GM19324 (cell line): ENCODE measurements at regions not wholly inside any gene's neighbourhood (a gene's known extent, or its start where the extent isn't known, plus 50 kb on each side); places are given as distances from the start of the nearest gene placed in this dataset.

Experiments used
- ATAC-seq: cut with Tn5 transposase; IDR thresholded peaks from one replicate; pipeline ENCODE4 v1.9.1; 2021; ENCODE audit warnings: mild to moderate bottlenecking, moderate library complexity; ENCODE audit not compliant: unreplicated experiment, low FRiP score

DNA sequence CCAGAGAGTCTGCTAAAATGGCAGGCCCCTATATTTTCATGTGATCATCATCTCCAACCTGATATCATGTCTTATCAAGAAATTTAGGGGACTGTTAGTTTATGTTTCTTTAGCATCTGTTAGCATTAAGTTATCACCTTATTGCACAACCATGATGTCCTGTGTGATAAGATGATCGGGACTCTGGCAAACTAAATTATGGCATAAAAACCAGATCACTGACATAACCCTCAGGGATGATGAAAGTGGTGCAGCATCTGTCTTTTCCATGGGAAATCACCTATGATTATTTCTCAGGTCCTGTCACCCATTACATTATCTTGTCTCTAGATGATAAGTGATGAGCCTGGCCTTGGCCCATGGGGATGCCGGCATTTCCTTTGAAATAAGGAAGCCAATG lies 458.6 kb upstream of the DCC start:
- no peak for ATAC-seq

DNA sequence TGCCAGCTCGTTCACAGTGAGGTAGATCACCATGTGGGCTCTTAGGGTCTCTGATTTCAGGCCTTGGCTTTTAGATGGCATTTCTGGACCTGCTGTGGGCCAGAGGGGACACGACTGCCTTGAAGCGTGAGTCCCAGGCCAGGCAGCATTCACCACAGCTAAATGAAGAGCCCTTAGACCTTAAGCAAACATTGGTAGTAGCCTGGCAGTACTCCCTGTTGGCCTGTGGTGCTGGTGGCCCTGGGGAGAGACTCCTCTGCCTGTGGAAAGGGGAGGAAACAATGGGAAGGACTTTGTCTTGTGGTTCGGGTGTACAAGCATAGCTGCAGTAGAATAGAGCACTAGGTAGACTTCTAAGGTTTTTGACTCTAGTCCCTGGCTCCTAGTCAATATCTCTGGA lies 456.0 kb upstream of the DCC start:
- no peak for ATAC-seq

DNA sequence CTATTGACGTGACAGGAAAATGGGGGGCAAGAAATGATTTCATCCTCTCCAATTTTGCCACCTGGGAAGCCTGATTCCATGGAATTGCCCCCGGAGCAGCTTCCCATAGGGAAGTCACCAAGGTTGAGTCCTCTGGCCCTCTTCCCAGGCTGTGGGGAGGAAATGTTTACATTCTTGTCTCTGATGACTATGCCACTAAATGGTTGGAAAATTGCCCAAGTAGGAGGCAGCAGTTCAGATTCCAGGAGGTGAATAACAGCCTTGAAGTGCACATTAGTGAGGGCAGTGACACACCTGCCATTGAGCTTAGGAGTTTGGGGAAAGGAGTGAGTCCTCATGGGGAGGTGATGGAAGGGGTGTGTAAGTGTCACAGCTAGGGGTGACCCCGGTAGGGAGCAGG lies 449.2 kb upstream of the DCC start:
- no peak for ATAC-seq

DNA sequence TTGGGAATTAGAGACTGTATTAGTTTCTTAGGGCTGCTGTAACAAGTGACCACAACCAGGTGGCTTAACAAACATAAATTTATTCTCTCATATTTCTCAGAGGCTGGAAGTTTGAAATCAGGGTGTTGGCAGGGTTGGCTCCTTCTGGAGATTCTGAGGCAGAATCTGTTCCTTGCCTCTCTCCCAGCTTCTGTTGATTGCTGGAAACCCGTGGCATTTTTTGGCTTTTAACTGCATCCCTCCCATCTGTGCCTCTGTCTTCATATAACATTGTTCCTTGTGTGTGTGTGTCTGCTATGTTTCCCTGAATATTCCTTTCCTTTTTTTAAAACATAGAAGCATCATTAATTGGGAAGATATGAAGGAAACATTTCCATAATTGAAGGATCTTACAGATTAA lies 448.1 kb upstream of the DCC start:
- no peak for ATAC-seq

DNA sequence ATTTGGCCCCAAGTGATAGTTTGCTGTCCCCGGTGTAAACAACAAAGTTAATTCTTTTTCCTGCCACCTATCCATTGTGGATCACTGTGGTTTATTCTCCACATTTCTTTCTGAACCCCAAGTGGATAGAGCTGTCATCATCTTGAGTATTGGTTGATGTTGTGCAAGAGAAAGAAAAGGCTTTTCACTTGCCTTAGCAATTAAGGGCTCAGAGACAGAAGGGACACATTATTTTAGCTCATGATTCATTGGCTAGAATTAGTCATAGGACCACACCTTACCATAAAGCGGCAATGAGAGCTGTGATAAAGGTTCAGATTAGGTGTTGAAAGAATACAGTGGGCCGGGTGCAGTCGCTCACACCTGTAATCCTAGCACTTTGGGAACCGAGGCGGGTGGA lies 442.1 kb upstream of the DCC start:
- ATAC-seq = no peak

DNA sequence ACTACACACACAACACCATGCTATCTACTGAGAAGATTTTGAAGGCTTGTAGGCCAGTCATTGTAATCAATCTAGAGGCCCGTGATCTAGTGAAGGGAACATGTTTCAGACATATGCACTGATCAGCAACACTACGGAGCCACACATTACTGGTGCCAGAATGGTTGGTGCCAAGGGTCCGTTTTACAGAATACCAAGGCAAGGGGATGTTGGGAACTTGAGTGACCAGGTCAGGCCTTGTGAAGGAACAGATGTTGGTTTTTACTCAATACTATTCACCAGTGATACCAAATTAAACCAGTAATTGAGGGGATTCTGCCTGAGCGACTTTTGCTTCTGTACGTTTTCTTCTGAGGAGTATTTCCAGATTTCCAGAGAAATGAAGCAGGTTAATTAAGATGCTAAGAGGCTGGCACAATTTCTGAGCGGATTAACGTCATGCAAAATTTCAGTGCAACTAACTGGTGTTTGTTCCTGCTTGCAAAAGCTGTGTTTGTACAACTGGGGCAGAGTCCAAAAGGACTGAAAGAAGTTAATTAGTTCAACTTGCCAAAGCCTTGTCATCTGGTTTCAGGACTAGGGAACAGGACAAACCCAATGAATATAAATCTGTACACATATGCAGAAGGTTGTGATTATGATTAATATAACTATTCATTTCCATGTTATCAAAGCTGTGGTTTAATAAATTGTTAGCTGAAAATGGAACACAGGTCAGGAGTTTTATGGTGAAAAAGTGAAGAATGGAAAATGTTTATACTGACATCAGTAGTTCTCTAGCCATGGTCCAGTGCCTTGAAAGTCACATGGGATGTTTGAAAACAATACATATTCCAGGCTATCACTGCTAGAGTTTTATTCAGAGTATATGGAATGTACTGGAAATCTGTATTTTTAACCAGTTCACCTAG lies 432.1 kb upstream of the DCC start:
- no peak for ATAC-seq

DNA sequence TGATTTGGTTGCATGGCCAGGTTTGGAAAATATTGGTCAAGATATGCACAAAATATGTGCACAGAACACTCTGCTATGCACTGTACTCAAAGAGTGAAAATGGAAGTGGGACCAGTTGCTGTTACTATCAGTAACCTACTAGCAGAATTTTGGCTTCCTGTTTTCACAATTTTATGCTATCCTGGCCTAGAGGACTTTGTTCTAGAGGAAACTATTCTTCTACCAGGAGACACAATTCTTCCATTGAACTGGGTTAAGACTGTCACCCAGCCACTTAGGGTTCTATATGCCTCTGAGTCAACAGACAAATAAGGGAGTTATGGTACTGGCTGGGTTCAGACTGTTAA lies 431.4 kb upstream of the DCC start:
- ATAC-seq = no peak

DNA sequence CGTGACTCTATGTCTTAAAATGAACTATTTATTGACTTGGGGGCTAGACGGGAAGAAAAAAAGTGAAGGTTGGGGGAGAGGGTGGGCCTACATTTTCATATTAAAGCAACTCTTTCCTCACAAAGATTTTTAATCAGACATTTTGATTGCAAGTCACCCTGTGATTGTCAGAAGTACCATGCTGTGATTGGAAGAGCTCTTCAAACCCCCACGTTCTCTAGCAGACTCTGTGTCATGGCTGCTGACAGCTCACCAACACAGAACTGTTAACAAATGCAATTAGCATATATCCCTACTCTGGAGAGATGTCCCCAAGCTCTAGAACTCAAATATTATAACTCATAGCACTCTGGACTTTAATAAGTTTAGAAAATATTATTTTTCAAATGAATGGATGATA lies 428.4 kb upstream of the DCC start:
- ATAC-seq = no peak

DNA sequence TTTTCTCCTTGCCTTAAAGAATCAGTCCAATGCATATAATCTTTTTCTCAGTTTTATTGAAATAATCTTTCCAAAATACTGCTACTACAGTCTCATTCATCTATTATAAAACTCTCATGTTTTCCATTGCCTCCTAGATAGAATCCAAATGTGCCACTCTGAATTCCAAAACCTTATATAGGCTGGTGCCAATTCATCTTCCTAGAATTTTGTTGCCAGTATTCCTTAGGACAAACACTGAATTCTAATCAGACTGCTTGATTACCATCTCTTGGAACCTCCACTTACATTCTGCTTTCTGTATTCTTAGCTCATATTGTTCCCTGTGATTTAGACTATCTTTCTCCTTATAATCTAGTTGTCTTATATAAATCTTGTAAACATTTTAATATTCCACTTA lies 427.6 kb upstream of the DCC start:
- ATAC-seq = no peak

DNA sequence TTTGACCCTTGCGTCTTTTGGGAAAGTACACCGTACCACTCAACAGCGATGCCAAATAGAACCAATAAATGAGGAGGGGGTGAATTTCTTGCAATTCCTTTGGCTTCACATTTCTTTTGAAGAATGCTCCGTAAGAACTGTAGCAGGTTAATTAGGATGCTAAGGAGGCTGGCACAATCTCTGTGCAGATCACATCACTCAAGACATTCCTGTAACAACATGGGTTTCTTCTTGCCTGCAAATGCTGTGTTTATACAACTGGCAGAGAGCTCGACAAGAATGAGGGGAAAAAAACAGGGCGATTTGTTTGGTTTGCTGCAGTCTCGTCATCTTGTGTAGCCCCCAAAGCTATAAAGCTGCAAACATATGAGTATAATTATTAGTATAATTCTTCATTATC lies 424.8 kb upstream of the DCC start:
- ATAC-seq = no peak

DNA sequence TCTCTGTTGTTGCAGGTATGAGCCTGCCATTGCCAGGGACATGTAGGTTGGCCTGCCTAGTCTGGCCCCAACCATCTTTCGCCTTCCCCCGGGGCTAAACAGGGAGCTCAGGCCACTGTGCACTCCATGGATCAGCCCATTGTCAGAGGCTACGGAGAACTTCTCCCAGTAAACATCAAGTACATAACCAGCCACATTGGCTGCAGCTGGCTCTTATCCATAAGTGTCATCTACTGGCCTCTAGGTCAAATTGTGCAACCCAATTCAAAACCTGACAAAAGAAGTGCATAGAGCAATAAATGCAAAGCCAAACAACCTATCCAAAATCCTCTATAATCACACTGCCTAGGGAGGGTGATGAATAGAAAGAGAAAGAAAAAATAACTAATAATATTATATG lies 418.1 kb upstream of the DCC start:
- no peak for ATAC-seq

DNA sequence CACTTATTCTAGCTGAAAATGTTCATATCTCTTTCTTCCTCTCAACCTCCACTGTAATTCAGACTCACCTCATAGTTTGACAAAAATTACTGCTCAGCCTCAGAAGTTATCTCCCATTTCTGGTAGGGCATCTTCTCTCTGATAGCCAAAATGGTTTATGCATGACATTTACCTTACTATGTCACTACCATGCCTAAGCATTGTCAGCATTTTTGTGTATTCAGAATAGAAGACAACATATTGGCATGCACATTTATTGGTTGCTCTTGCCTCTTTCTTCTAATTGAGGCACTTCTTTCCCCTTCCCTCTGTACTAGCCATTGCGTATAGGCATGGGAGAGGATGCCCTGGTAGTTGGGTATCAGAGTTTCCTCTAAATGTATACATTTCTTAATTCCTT lies 406.1 kb upstream of the DCC start:
- ATAC-seq = no peak

DNA sequence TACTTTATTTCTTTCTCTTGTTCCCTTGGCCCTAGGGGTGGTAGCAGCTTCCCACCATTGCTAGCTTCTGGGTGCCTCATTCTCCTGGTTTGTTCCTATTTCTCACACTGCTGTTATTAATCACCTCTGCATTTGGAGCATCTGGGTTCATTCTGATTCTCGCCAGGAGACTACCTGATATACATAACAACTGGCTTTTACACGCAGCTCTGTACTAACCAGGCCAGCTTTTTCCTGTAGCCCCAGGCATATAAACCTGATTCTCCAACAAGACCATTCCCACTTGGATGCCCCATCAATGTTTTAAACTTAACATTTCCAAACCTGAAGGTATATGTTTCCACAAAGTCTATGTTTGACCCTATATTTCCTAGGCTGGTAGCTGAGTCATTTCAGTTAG lies 403.9 kb upstream of the DCC start:
- no peak for ATAC-seq

DNA sequence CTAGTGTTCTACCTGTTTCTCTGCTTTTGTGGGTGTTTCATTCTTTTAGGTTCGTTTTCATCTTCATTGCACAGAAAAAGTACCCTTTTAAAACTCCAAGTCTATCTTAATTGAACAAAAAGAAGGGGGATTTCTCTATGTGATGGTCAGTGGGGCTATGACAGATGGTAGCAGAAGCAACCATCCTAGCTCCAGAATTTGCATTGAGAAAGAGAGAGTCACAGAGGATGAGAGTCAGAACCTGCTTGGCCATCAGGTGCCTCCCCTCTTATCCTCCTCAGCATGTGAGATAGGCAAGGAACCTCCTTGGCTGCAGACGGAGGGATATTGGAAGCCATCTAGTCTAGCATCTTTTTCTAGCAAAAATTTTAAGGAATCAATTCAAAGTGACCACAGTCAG lies 398.0 kb upstream of the DCC start:
- ATAC-seq = no peak

DNA sequence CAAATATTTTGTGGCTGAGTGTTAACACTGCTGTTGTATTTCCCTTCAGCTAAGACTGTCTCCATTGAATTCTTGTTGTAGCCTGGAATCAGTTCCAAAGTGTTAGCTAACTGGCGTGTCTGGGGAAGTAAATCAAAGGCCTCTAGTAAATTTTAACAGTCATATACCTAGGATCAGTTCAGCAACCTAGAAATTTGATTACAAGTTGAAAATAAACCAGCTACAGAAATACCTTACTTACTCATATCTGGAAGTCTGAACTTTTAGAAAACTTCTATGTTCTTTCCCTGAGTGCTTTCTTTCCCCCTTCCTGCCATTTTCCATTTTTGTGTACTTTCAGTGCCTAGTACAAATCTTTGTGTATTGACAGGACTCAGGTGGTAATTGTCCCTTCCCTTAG lies 396.7 kb upstream of the DCC start:
- no peak for ATAC-seq

DNA sequence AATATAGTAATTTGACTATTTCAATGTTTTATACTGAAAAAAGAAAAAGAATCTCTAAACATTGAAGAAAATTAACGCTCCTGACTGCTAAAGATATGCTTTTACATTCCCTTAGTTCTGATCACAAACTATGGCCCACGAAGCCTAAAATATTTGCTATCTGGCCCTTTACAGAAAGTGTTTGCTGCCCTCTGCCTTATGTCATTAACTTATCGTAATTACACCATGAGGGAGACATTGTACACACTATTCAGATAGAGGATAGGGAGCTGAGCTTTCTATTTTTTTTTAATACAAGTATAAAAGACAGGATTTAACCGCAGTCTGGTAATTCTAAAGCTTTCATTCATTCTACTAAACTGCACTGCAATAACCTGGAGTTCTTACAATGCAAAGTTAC lies 393.1 kb upstream of the DCC start:
- no peak for ATAC-seq

DNA sequence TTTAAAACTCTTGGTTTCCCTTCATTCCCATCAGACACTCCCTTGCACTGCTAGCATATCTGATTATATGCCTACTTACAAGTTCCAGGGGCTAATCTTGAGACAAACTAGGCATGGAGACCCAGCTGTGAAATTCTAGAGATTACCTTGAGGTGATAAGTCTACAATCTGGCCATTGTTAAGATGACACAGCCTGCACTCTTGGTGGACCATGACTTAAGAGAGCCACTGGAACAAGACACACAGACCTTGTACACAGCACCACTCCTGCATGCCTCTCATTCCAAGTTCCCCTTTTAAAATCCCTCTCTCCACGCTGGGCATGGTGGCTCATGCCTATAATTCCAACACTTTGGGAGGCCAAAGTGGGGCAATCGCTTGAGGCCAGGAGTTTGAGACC lies 387.2 kb upstream of the DCC start:
- ATAC-seq = no peak

DNA sequence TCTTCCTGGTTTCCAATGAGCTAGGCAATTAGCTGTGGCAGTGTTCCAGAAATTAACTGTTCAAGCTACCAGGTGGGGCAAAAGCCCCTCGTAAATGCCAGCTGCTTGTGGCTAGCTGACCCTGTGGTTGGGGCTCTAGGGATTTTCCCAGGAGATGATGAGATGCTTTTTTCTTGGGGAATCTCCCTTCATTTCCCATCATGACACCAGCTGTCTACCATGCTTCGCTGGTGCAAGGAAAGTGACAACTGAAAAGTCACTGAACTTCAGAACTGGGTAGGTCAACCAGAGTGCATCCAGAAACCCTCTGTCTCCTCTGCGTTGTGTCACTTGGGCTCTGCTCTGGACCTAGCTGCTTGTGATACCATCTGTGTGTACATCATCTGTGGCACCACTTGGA lies 386.5 kb upstream of the DCC start:
- ATAC-seq = peak; percentile 68

DNA sequence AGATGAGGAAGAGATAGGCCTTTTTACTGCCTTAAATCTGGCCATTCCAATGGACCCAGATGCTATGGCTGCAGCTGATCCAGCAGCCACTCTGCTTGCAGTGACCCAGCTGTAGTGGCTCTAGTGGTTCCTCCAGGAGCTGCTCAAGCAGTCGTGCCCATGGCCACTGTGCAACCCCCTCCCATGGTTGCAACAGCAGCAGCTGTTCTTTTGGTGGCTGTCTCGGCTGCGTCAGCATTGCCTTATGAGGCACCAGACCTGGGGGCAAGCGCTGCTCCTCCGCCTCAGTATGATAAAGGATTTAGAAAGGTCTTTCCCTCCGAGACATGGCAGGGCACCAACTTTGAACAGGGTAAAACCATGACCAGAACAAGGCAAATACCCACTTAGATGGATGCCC lies 384.9 kb upstream of the DCC start:
- no peak for ATAC-seq

DNA sequence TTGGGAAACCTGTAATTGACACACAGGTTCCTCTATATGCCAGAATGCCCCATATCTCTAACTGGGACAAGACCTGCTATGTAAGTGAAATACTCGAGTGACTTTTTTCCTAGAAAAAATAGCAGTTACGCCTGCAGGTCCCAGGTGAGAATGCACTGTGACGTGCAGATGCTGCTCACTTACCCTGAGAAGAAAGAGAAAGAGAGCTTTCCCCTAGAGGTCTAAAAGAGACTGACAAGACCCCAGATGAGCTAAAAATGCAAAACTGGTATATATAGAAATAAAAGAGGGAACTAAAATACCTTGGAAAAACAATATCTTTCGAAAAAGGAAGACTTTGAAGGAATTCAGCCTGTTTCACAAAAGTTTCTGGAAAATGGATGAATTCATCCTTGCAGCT lies 383.0 kb upstream of the DCC start:
- ATAC-seq = no peak

DNA sequence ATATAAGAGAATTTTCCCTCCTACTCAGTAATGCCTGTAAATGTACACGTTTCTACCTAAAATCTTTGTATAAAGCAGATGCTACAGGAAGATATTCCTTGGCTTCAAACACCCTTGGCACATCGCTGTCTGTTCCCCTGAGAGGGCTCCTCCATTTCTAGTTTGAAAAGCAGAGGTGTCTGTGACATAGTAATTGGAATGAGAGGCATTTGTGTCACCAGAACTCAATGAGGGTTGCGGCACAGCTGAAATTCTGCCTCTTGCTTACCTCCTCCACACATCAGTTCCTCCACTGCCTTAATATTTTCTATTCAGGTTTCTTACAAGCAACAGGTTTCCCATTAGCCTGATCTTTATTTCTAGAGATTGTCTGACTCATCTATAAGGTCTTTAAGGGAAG lies 359.9 kb upstream of the DCC start:
- ATAC-seq = no peak

DNA sequence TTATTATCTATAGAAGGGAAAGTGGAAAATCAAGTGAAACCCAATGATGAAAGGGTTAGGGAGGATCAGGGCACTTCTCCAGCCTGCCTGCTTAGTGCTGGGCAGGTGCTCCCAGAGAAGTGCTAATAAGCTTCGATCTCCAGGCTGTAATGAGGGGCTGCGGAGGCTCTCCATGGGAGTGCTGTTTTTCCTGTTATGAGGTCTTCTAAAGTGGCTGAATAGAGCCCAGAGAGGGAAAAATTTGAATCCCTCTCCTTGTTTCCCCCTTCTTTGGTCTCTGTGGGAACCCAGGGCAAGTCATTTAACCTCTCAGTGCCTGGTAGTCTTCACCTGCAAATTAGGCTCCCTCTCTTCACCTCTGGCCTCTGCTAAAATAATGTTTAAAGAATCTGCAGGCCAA lies 351.7 kb upstream of the DCC start:
- ATAC-seq = no peak

DNA sequence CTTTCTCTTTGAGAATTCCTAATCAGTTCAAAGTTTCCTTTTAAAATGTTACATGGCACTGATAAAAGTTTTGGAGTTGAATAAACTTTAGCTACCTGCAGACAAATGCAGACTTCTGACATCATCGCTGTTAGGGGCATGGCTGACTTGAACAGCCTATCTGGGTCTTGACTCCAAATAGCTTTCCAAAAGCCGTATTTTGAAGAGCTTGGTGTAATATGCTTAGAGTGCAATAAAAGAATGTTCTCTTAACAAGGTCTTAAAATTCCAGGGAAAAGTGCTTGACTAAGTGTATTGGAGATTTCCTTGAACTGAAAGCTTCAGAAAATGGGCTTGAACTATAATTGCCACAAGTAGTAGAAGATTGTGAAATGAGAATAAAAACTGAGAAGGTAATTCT lies 342.9 kb upstream of the DCC start:
- ATAC-seq = no peak
